Breast epithelium (tissue), 3 donors: ENCODE measurements at regions not wholly inside any gene's neighbourhood (a gene's known extent, or its start where the extent isn't known, plus 50 kb on each side); places are given as distances from the start of the nearest gene placed in this dataset.

Experiments
- POLR2A ChIP-seq: fragments of 450-650 bp; IDR thresholded peaks from one replicate; pipeline ENCODE4 v1.6.1; 2016; ENCODE audit warnings: antibody characterized with exemption, mild to moderate bottlenecking, moderate library complexity
- TF ChIP-seq, protein P1 (sequence below), 3 donors: fragments of 450-650 bp; IDR thresholded peaks; one replicate each; pipeline ENCODE4 v1.5.1; 2016 to 2017; ENCODE audit warnings: antibody characterized with exemption in 3 of 3, mild to moderate bottlenecking in 3 of 3, moderate library complexity in 3 of 3

DNA sequence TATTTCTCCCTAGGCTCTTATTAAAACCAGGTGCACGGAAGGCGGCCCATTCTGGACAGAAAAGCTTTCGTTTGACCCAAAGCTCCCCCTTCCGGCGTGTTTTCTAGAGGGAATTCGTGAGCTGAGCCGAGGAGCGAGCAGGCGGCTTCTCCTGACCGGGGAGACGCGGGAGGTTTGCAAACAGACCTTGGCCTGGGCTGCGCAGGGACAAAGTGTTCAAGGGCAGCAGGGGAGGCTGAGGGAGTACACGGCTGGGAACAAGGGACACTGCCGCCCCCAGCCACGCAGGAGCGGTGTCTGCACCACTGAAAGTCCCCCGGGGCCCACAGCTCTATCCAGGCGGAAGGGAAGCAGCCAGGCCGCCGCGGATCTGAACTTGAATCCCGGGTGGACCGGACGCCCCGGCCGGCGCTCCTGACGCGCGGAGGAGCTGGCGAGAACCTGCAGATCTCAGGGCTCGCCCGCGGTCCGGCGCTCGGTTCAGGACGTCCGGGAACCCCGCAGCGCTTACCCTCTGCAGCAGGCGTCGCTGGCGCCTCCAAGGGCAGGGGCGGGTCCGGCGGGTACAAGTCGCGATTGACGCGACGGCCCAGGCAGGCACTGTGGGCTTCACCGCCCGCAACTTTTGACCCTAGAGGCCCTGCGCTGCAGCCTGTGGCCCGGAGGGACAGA is 101.9 kb downstream of the WT1 start:
- TF ChIP-seq, protein P1, sequence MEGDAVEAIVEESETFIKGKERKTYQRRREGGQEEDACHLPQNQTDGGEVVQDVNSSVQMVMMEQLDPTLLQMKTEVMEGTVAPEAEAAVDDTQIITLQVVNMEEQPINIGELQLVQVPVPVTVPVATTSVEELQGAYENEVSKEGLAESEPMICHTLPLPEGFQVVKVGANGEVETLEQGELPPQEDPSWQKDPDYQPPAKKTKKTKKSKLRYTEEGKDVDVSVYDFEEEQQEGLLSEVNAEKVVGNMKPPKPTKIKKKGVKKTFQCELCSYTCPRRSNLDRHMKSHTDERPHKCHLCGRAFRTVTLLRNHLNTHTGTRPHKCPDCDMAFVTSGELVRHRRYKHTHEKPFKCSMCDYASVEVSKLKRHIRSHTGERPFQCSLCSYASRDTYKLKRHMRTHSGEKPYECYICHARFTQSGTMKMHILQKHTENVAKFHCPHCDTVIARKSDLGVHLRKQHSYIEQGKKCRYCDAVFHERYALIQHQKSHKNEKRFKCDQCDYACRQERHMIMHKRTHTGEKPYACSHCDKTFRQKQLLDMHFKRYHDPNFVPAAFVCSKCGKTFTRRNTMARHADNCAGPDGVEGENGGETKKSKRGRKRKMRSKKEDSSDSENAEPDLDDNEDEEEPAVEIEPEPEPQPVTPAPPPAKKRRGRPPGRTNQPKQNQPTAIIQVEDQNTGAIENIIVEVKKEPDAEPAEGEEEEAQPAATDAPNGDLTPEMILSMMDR (IDR thresholded peaks at IDR 0.05): no peak
- no peak for TF ChIP-seq POLR2A
